ENCODE measurements at regions not wholly inside any gene's neighbourhood (a gene's known extent, or its start where the extent isn't known, plus 50 kb on each side); places are given as distances from the start of the nearest gene placed in this dataset.

DNA sequence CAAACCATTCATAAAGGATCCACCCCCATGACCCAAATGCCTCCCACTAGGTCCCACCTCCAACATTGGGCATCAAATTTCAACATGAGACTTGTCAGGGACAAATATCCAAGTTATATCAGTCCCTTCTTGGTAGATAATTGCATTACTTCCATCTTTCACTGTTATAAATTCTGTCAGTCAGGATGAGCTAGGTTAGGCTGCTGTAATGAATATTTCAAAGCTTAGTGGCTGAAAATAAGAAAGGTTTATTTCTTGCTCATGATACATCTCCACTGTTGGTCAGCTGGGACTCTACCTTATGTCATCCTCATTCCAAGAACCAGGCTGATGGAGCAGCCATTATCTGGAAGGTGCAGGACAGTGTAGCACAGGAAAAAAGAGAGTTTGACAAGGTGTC, 50.3 kb upstream of the TMC5 start:
- Histone ChIP-seq H2BK5ac (ENCODE audit: low read depth, low read length, poor library complexity, severe bottlenecking) (no peak overlapping the region), H3K18ac (ENCODE audit: low read depth, low read length) (no peak overlapping the region), H3K9me3 (ENCODE audit: control insufficient read depth, insufficient read depth, low read length) (no peaks in the 10 kb centered on the region), H3K9ac (ENCODE audit: low read depth, low read length) (no peak overlapping the region), H3K36me3 (ENCODE audit: control insufficient read depth, insufficient read depth, low read length) (no peaks in the 10 kb centered on the region), H3K27ac (ENCODE audit: insufficient read depth, low read length) (no peak overlapping the region), H2BK20ac (ENCODE audit: low read depth, low read length) (no peak overlapping the region), H3K14ac (replicated peaks; ENCODE audit: low read depth, low read length) (no peak overlapping the region), H4K91ac (ENCODE audit: insufficient read depth, low read depth, low read length) (no peak overlapping the region), H2AFZ (replicated peaks; ENCODE audit: low read length, poor library complexity) (no peak overlapping the region), H3K23ac (ENCODE audit: low read depth, low read length) (no peak overlapping the region), H2AK9ac (replicated peaks; ENCODE audit: low read depth, low read length, poor library complexity) (no peak overlapping the region), H2BK15ac (ENCODE audit: low read depth, low read length) (no peak overlapping the region), H3K4me1 (ENCODE audit: control insufficient read depth, insufficient read depth, low read length) (no peaks in the 10 kb centered on the region), H3K9me1 (ENCODE audit: insufficient read depth, low read length) (no peaks in the 10 kb centered on the region), H4K8ac (ENCODE audit: low read depth in 2 of 2, low read length in 2 of 2) (no peak overlapping the region), H3K4ac (ENCODE audit: low read depth, low read length) (no peak overlapping the region), H2BK120ac (ENCODE audit: low read depth, low read length) (no peak overlapping the region), H3K79me1 (ENCODE audit: low read depth in 1 of 2, low read length in 2 of 2) (no peaks in the 10 kb centered on the region), H3K27me3 (ENCODE audit: control insufficient read depth, insufficient read depth, low read length) (peaks cover 4% of the 10 kb centered on the region), H4K5ac (ENCODE audit: low read depth, low read length) (no peak overlapping the region), H3K4me2 (ENCODE audit: low read depth, low read length) (no peak overlapping the region), H3K56ac (ENCODE audit: extremely low read depth, insufficient read depth, low read length) (no peak overlapping the region), H3K4me3 (ENCODE audit: insufficient read depth, low read depth, low read length) (no peak overlapping the region), H2AK5ac (ENCODE audit: low read depth, low read length) (no peak overlapping the region), H4K20me1 (ENCODE audit: insufficient read depth, low read length) (no peaks in the 10 kb centered on the region)
- TF ChIP-seq BHLHE40 (IDR thresholded peaks at IDR 0.05; ENCODE audit: low read depth, low read length) (no peak), MXI1 (IDR thresholded peaks at IDR 0.05; ENCODE audit: borderline replicate concordance, low read depth, low read length) (no peak), MAFK (IDR thresholded peaks at IDR 0.05; ENCODE audit: low read depth, low read length) (no peak), NFE2L2 (IDR thresholded peaks at IDR 0.05; ENCODE audit: low read depth, low read length) (no peak), RFX5 (IDR thresholded peaks at IDR 0.05; ENCODE audit: low read depth, low read length) (no peak), CEBPB (IDR thresholded peaks at IDR 0.05; ENCODE audit: low read depth, low read length) (no peak), FOS (IDR thresholded peaks at IDR 0.05; ENCODE audit: low read depth, low read length) (no peak)
- no TSS peak for BruUV-seq (replicated peaks)
- ChIA-PET CTCF (no interaction called here), POLR2A (ENCODE audit: unreplicated experiment) (no interaction called here)
- in situ Hi-C loops (cut with MboI; ENCODE audit: low sequenced_read_pairs): no loop called here
- intact Hi-C loops (cut with micrococcal nuclease): no loop called here
- no peak for DNase-seq
- dilution Hi-C loops (cut with HindIII; ENCODE audit: low sequenced_read_pairs, unreplicated experiment): no loop called here
- ATAC-seq (ENCODE audit: low read depth): no peak

All from IMR-90 (cell line).